Fibroblast of lung (primary cell): ENCODE measurements at regions not wholly inside any gene's neighbourhood (a gene's known extent, or its start where the extent isn't known, plus 50 kb on each side); places are given as distances from the start of the nearest gene placed in this dataset.

Experiments used
- DNase-seq, 2 donors: peaks; one replicate each; pipeline versions ENCODE4 v3.0.0 to v3.0.0-alpha.2; 2010; ENCODE audit warnings: low read depth in 2 of 2
- H2AFZ ChIP-seq: 2 replicates; pipeline ENCODE4 v1.5.1; 2012; ENCODE audit warnings: low read length, control low read depth, inconsistent platforms
- H3K27ac ChIP-seq: 2 replicates; pipeline ENCODE4 v1.5.1; 2011; ENCODE audit warnings: low read length, control low read depth; ENCODE audit not compliant: insufficient read depth
- H3K27me3 ChIP-seq: 2 replicates; pipeline ENCODE4 v1.5.1; 2011; ENCODE audit warnings: mild to moderate bottlenecking, low read length; ENCODE audit not compliant: control insufficient read depth, insufficient read depth
- H3K36me3 ChIP-seq: 2 replicates; pipeline ENCODE4 v1.5.1; 2011; ENCODE audit warnings: low read length; ENCODE audit not compliant: control insufficient read depth, insufficient read depth
- H3K4me1 ChIP-seq: 2 replicates; pipeline ENCODE4 v1.5.1; 2011; ENCODE audit warnings: low read length; ENCODE audit not compliant: control insufficient read depth, insufficient read depth; ENCODE audit errors: extremely low read depth
- H3K4me2 ChIP-seq: 2 replicates; pipeline ENCODE4 v1.5.1; 2011; ENCODE audit warnings: low read length, control low read depth; ENCODE audit not compliant: insufficient read depth; ENCODE audit errors: extremely low read depth
- H3K4me3 ChIP-seq, 4 experiments: fragments of 200-600 bp in 1 of 4; sonication (generic) in 1 of 4; replicated peaks in 1 of 4; 2 replicates each; pipeline ENCODE4 v1.5.1; 2011 to 2016; ENCODE audit warnings: low read length in 4 of 4, low read depth in 3 of 4, mild to moderate bottlenecking in 3 of 4, control low read depth in 2 of 4, inconsistent platforms in 1 of 4, mixed read lengths in 1 of 4; ENCODE audit not compliant: insufficient read depth in 1 of 4; ENCODE audit errors: control extremely low read depth in 1 of 4
- H3K79me2 ChIP-seq: 2 replicates; pipeline ENCODE4 v1.5.1; 2012; ENCODE audit warnings: mild to moderate bottlenecking, low read length, inconsistent platforms; ENCODE audit not compliant: control insufficient read depth, insufficient read depth
- H3K9ac ChIP-seq: 2 replicates; pipeline ENCODE4 v1.5.1; 2011; ENCODE audit warnings: mild to moderate bottlenecking, low read length, control low read depth; ENCODE audit not compliant: insufficient read depth
- H3K9me3 ChIP-seq: 2 replicates; pipeline ENCODE4 v1.5.1; 2012; ENCODE audit warnings: low read depth, low read length; ENCODE audit not compliant: control insufficient read depth, insufficient read depth
- H4K20me1 ChIP-seq: 2 replicates; pipeline ENCODE4 v1.5.1; 2011; ENCODE audit warnings: low read length; ENCODE audit not compliant: control insufficient read depth, insufficient read depth; ENCODE audit errors: extremely low read depth
- CTCF ChIP-seq, 2 donors: IDR thresholded peaks in 1 of 2; conservative IDR thresholded peaks in 1 of 2; 1 replicate in 1 of 2; 2 replicates in 1 of 2; pipeline ENCODE4 v1.5.1; 2011 to 2012; ENCODE audit warnings: low read length in 2 of 2, control low read depth in 1 of 2, inconsistent platforms in 1 of 2, low read depth in 1 of 2, mild to moderate bottlenecking in 1 of 2
- EZH2 ChIP-seq: IDR thresholded peaks from 2 replicates; pipeline ENCODE4 v1.5.1; 2012; ENCODE audit warnings: low read length, control low read depth, mild to moderate bottlenecking; ENCODE audit errors: missing control alignments

- Histone ChIP-seq H3K27ac (no peak overlapping the region), H3K79me2 (no peaks in the 10 kb centered on the region), H4K20me1 (no peaks in the 10 kb centered on the region), H3K4me2 (peak overlapping the region; percentile 48), H3K9ac (no peak overlapping the region), H3K27me3 (no peaks in the 10 kb centered on the region), H3K36me3 (no peaks in the 10 kb centered on the region), H3K4me3 (no peak overlapping the region), H3K9me3 (no peaks in the 10 kb centered on the region), H2AFZ (no peak overlapping the region), H3K4me1 (no peaks in the 10 kb centered on the region)
- no peak for DNase-seq
- TF ChIP-seq EZH2 (no peak), CTCF (conservative IDR thresholded peaks at IDR 0.05 in 1 of 2, IDR thresholded peaks at IDR 0.05 in 1 of 2; ENCODE audit: low read depth in 1 of 2, low read length in 2 of 2) (no peak)
These were observed 143.4 kb upstream of the MYOCD start for GRCh38 chr17:12522336-12522735.

- Histone ChIP-seq H3K79me2 (no peaks in the 10 kb centered on the region), H3K9me3 (no peaks in the 10 kb centered on the region), H3K9ac (no peak overlapping the region), H2AFZ (no peak overlapping the region), H3K4me1 (no peaks in the 10 kb centered on the region), H3K27me3 (no peaks in the 10 kb centered on the region), H3K36me3 (no peaks in the 10 kb centered on the region), H3K4me2 (peak overlapping the region; percentile 48), H3K4me3 (no peak overlapping the region), H3K27ac (no peak overlapping the region), H4K20me1 (no peaks in the 10 kb centered on the region)
- TF ChIP-seq CTCF (conservative IDR thresholded peaks at IDR 0.05 in 1 of 2, IDR thresholded peaks at IDR 0.05 in 1 of 2; ENCODE audit: low read depth in 1 of 2, low read length in 2 of 2), result no peak
- TF ChIP-seq EZH2, result no peak
- peak; percentile 79 to 91 for DNase-seq
These were observed 142.9 kb upstream of the MYOCD start for GRCh38 chr17:12522743-12523183.

GRCh38 chr17:12523244-12523643, 142.4 kb upstream of the MYOCD start:
- Histone ChIP-seq H3K9me3 (no peaks in the 10 kb centered on the region), H3K27me3 (no peaks in the 10 kb centered on the region), H3K4me1 (no peaks in the 10 kb centered on the region)

More at GRCh38 chr17:12523244-12523643, 142.4 kb upstream of the MYOCD start:
- Histone ChIP-seq H3K4me2 (no peak overlapping the region), H3K36me3 (no peaks in the 10 kb centered on the region), H4K20me1 (no peaks in the 10 kb centered on the region), H2AFZ (no peak overlapping the region), H3K9ac (no peak overlapping the region), H3K79me2 (no peaks in the 10 kb centered on the region), H3K4me3 (no peak overlapping the region), H3K27ac (no peak overlapping the region)
- DNase-seq, result no peak
- TF ChIP-seq CTCF (conservative IDR thresholded peaks at IDR 0.05 in 1 of 2, IDR thresholded peaks at IDR 0.05 in 1 of 2; ENCODE audit: low read depth in 1 of 2, low read length in 2 of 2) (no peak), EZH2 (no peak)
